IMR-90 (cell line): ENCODE measurements at regions not wholly inside any gene's neighbourhood (a gene's known extent, or its start where the extent isn't known, plus 50 kb on each side); places are given as distances from the start of the nearest gene placed in this dataset.
"Not testable (repeated sequence)": the region's sequence is repeated elsewhere in the genome, so short reads cannot be mapped to it uniquely, and the experiment has no call there.

ENCODE experiments used
- ATAC-seq: fragments of 200-7000 bp; cut with Tn5 transposase; 2 replicates; pipeline ENCODE4 v1.9.1; 2020; ENCODE audit warnings: low read depth, mild to moderate bottlenecking, moderate library complexity
- BruUV-seq: library from RNA; stranded (reverse); fragments of 400-500 nt; replicated peaks from 2 replicates; lab custom pipeline; 2021; lab: Mats Ljungman, UMichigan
- CTCF ChIA-PET: fragments of 300-600 bp; formaldehyde crosslinking; extraction: SDS; loops from one replicate; lab custom pipeline; 2021; ENCODE audit warnings: antibody characterized with exemption; lab: Yijun Ruan, JAX
- POLR2A ChIA-PET: fragments of 300-600 bp; sonication (Branson Sonifier 250); formaldehyde crosslinking; loops from one replicate; lab custom pipeline; 2022; ENCODE audit warnings: antibody characterized with exemption; ENCODE audit not compliant: unreplicated experiment; lab: Charles Lee
- DNase-seq: peaks from one replicate; pipeline ENCODE4 v3.0.0; 2013
- H2AFZ ChIP-seq: replicated peaks from 2 replicates; pipeline ENCODE3; 2013; ENCODE audit warnings: low read length, mild to moderate bottlenecking; ENCODE audit not compliant: poor library complexity
- H2AK5ac ChIP-seq: 2 replicates; pipeline ENCODE4 v1.6.1; 2013; ENCODE audit warnings: low read depth, low read length, inconsistent platforms
- H2AK9ac ChIP-seq: replicated peaks from 2 replicates; pipeline ENCODE3; 2013; ENCODE audit warnings: mild to moderate bottlenecking, low read depth, low read length, moderate library complexity; ENCODE audit not compliant: poor library complexity
- H2BK120ac ChIP-seq: 2 replicates; pipeline ENCODE4 v1.6.1; 2013; ENCODE audit warnings: low read depth, low read length, inconsistent platforms
- H2BK15ac ChIP-seq: 3 replicates; pipeline ENCODE4 v1.6.1; 2013; ENCODE audit warnings: low read depth, low read length, inconsistent platforms
- H2BK20ac ChIP-seq: 2 replicates; pipeline ENCODE4 v1.6.1; 2013; ENCODE audit warnings: low read depth, mild to moderate bottlenecking, inconsistent platforms, low read length, moderate library complexity
- H2BK5ac ChIP-seq: 2 replicates; pipeline ENCODE4 v1.6.1; 2013; ENCODE audit warnings: mild to moderate bottlenecking, low read depth, low read length, inconsistent platforms; ENCODE audit not compliant: poor library complexity, severe bottlenecking
- H3K14ac ChIP-seq: replicated peaks from 2 replicates; pipeline ENCODE4 v1.6.1; 2013; ENCODE audit warnings: low read depth, low read length, inconsistent platforms
- H3K18ac ChIP-seq: 2 replicates; pipeline ENCODE4 v1.6.1; 2013; ENCODE audit warnings: low read depth, low read length, control low read depth
- H3K23ac ChIP-seq: 2 replicates; pipeline ENCODE4 v1.6.1; 2013; ENCODE audit warnings: low read depth, low read length, inconsistent platforms
- H3K27ac ChIP-seq: 2 replicates; pipeline ENCODE4 v1.5.1; 2013; ENCODE audit warnings: mild to moderate bottlenecking, control low read depth, low read length; ENCODE audit not compliant: insufficient read depth
- H3K27me3 ChIP-seq: 2 replicates; pipeline ENCODE4 v1.6.1; 2013; ENCODE audit warnings: low read length; ENCODE audit not compliant: control insufficient read depth, insufficient read depth
- H3K36me3 ChIP-seq: 2 replicates; pipeline ENCODE4 v1.6.1; 2013; ENCODE audit warnings: low read length, mixed read lengths; ENCODE audit not compliant: control insufficient read depth, insufficient read depth
- H3K4ac ChIP-seq: 2 replicates; pipeline ENCODE4 v1.6.1; 2013; ENCODE audit warnings: low read depth, low read length, inconsistent platforms
- H3K4me1 ChIP-seq: 2 replicates; pipeline ENCODE4 v1.6.1; 2013; ENCODE audit warnings: low read length, mixed read lengths; ENCODE audit not compliant: control insufficient read depth, insufficient read depth
- H3K4me2 ChIP-seq: 2 replicates; pipeline ENCODE4 v1.6.1; 2013; ENCODE audit warnings: low read depth, mild to moderate bottlenecking, control low read depth, low read length, moderate library complexity
- H3K4me3 ChIP-seq: 2 replicates; pipeline ENCODE4 v1.5.1; 2013; ENCODE audit warnings: low read depth, mild to moderate bottlenecking, control low read depth, low read length, moderate library complexity; ENCODE audit not compliant: insufficient read depth
- H3K56ac ChIP-seq: 2 replicates; pipeline ENCODE4 v1.6.1; 2013; ENCODE audit warnings: low read length, inconsistent platforms; ENCODE audit not compliant: insufficient read depth; ENCODE audit errors: extremely low read depth
- H3K79me1 ChIP-seq, 2 experiments: 2 replicates each; pipeline ENCODE4 v1.6.1; 2013; ENCODE audit warnings: low read length in 2 of 2, inconsistent platforms in 1 of 2, low read depth in 1 of 2
- H3K9ac ChIP-seq: 2 replicates; pipeline ENCODE4 v1.6.1; 2013; ENCODE audit warnings: low read depth, low read length, control low read depth
- H3K9me1 ChIP-seq: 2 replicates; pipeline ENCODE4 v1.6.1; 2013; ENCODE audit warnings: low read length, inconsistent platforms; ENCODE audit not compliant: insufficient read depth
- H3K9me3 ChIP-seq: 2 replicates; pipeline ENCODE4 v1.6.1; 2013; ENCODE audit warnings: low read length; ENCODE audit not compliant: control insufficient read depth, insufficient read depth
- H4K20me1 ChIP-seq: 2 replicates; pipeline ENCODE4 v1.6.1; 2013; ENCODE audit warnings: low read length, inconsistent platforms; ENCODE audit not compliant: insufficient read depth
- H4K5ac ChIP-seq: 2 replicates; pipeline ENCODE4 v1.6.1; 2013; ENCODE audit warnings: mild to moderate bottlenecking, low read depth, low read length, control low read depth
- H4K8ac ChIP-seq, 2 experiments: 2 replicates each; pipeline ENCODE4 v1.6.1; 2013; ENCODE audit warnings: low read depth in 2 of 2, low read length in 2 of 2, control low read depth in 1 of 2, inconsistent platforms in 1 of 2
- H4K91ac ChIP-seq: 2 replicates; pipeline ENCODE4 v1.6.1; 2013; ENCODE audit warnings: low read depth, low read length, inconsistent platforms; ENCODE audit not compliant: insufficient read depth
- WGBS, 2 experiments: methylation state at CpG; one replicate each; pipeline versions ENCODE4 v1.1.5 to v1.1.7; 2013; ENCODE audit warnings: missing lambda C conversion rate in 2 of 2; ENCODE audit not compliant: insufficient read length in 1 of 2; ENCODE audit errors: extremely low coverage in 2 of 2; 5-methylcytosine and 5-hydroxymethylcytosine counted together
- dilution Hi-C: fragments of 300-500 bp; cut with HindIII; formaldehyde crosslinking; loops from one replicate; pipeline ENCODE4 v1.14.3; 2018; ENCODE audit warnings: low sequenced_read_pairs; ENCODE audit not compliant: unreplicated experiment
- in situ Hi-C: fragments of 300-500 bp; cut with MboI; formaldehyde crosslinking; loops from 3 replicates; pipeline ENCODE4 v1.14.3; 2019; ENCODE audit warnings: low sequenced_read_pairs, inconsistent platforms, mixed read lengths
- intact Hi-C: fragments of 100-400 bp; cut with micrococcal nuclease; formaldehyde crosslinking; loops from 2 replicates; pipeline ENCODE4 v1.10.0; 2022

- dilution Hi-C loops, BruUV-seq, H4K5ac ChIP-seq, H2BK20ac ChIP-seq, DNase-seq, in situ Hi-C loops, H4K91ac ChIP-seq, H3K36me3 ChIP-seq, H2BK15ac ChIP-seq, H2AFZ ChIP-seq, H3K56ac ChIP-seq, CTCF ChIA-PET, H3K4me1 ChIP-seq, H2AK5ac ChIP-seq, H3K79me1 ChIP-seq, POLR2A ChIA-PET, H3K9me3 ChIP-seq, H3K9ac ChIP-seq, H3K4ac ChIP-seq, H3K23ac ChIP-seq, H2BK120ac ChIP-seq, H3K14ac ChIP-seq, H4K8ac ChIP-seq, H2AK9ac ChIP-seq, H4K20me1 ChIP-seq, H3K27me3 ChIP-seq, ATAC-seq, H3K27ac ChIP-seq, H3K18ac ChIP-seq, H2BK5ac ChIP-seq, H3K4me3 ChIP-seq, H3K4me2 ChIP-seq, intact Hi-C loops: not testable (repeated sequence)
- H3K9me1 ChIP-seq: peaks cover 10% of the 10 kb centered on the region
- no CpG with 5 or more reads among the region's 2 CpGs for WGBS, 2 experiments
These were observed 86.9 kb upstream of the ODAD2 start for GRCh38 chr10:28085760-28086159.
